ENCODE measurements at regions not wholly inside any gene's neighbourhood (a gene's known extent, or its start where the extent isn't known, plus 50 kb on each side); places are given as distances from the start of the nearest gene placed in this dataset.

GRCh38 chr13:47829690-47830089 lies 171.4 kb downstream of the SUCLA2 start:
- intact Hi-C loops (cut with micrococcal nuclease): no loop called here

GRCh38 chr13:47826471-47826870 lies 174.6 kb downstream of the SUCLA2 start:
- intact Hi-C loops (cut with micrococcal nuclease): no loop called here

DNA sequence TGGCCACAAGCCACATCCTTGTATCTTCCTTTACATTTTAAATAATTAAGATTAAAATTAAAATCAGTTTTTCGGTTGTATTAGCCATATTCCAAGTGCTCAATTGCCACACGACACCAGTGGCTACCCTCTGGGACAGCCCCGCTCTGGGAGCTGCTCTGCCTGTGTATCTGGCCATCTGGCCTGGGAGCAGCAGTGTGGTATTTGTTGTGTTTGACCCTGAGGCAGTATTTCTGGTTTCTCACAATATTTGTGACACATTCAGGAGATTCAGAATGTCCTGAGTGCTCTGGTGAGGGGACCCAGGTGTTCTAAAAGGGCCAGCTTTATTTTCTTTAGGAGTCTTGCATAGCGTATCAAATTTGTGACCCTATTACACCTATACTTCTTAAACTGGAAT lies 179.0 kb downstream of the SUCLA2 start:
- intact Hi-C loops (cut with micrococcal nuclease): no loop called here

- intact Hi-C loops (cut with micrococcal nuclease): no loop called here
Measured at GRCh38 chr13:47816831-47817230, 184.2 kb downstream of the SUCLA2 start.

DNA sequence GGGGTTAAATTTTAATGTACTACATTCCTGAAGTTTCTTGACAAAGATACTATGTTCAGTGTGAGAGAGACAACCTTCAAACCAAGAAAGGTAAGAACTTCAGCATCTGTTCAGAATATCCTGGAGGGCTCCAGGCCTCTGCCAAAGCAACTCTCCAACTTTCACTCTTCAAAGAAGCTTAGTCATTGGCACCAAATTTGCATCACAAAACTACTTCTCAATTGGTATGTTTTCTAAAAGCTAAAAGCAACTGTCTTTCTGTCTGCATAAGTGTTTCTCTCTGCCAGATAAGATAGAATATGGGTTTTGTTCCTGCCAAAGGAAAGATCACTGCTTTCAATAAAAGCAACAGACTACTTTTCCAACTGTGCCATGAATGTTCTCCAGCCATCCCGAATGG lies 187.4 kb downstream of the SUCLA2 start:
- intact Hi-C loops (cut with micrococcal nuclease): no loop called here

GRCh38 chr13:47809411-47809810 lies 191.7 kb downstream of the SUCLA2 start:
- intact Hi-C loops (cut with micrococcal nuclease): no loop called here

DNA sequence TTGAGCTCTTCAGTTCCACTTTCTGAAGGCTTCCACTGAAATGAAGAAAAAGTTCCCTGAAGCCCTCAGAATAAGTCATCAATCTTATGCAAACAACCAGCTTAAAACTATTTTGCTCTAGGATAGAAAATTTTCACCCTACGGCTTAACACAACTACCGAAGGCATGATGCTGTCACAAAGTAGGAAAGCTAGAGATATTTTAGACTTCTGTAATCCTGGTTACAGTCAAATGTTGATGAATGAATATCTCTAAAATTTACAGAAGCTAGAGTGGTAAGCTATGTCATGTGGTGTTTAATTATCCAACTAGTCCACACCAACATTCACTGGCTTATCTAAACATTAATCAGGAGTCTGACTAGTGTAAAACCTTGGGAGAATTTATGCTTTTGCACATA lies 197.9 kb downstream of the SUCLA2 start:
- intact Hi-C loops (cut with micrococcal nuclease): no loop called here

DNA sequence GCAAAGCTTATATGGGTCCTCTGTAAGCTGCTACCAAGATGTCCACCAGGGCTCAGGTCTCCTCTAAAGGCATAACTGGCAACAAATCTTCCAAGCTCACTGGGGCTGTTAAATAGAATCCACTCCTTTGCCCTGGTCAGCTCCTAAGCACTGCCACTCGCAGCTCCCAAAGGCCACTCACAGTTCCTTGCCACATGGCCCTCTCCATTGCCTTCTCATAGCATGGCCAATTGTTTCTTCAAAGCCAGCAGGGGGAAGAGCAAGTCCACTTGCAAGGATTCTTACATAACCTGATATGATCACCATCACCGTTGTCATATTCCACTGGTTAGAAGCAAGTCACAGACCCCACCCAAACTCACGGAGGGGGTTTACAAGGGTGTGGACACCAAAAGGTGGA lies 199.5 kb downstream of the SUCLA2 start:
- intact Hi-C loops (cut with micrococcal nuclease): no loop called here

DNA sequence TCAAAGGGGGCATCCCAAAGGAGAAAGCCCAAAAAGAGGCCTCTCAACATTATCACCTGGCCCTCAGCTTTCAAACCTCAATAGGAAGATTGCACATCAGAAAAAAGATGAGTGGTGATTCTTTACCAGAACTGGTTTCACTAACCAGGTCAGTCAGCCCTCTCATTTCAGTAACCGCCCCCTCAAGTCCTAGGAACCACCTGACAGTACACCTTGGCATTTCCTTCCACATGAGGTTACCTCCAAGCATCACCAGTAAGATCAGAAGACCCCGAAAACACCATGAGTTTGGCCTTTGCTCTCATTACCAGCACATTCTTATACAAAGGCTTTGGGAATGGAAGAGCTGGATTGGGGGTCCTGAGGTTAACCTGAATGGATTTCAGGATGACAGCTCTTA lies 200.5 kb downstream of the SUCLA2 start:
- intact Hi-C loops (cut with micrococcal nuclease): no loop called here

DNA sequence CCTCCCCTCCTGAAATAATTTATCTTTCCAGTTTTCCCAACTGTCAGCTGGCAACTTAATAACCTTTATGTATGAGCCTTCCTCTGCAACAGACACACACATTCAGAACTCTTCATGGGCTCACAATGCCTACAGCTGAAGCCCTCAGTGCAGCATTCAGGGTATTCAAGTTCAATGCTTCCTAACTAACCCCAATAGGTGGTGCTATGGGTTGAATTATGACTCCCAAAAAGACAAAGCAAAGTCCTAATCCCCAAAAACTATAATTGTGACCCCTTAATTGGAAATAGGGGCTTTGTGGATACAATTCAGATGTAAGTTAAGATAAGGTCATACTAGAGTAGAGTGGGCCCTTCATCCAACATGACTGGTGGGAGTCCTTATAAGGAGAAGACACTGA lies 202.2 kb downstream of the SUCLA2 start:
- intact Hi-C loops (cut with micrococcal nuclease): loop anchor here (2.0 to 10.0 kb wide), 3 partner anchors 206 to 434 kb away; partner anchors contain the start of genes ITM2B and SUCLA2

GRCh38 chr13:47798194-47798593 lies 202.9 kb downstream of the SUCLA2 start:
- intact Hi-C loops (cut with micrococcal nuclease): loop anchor here (2.0 to 10.0 kb wide), 3 partner anchors 207 to 435 kb away; partner anchors contain the start of genes ITM2B and SUCLA2

DNA sequence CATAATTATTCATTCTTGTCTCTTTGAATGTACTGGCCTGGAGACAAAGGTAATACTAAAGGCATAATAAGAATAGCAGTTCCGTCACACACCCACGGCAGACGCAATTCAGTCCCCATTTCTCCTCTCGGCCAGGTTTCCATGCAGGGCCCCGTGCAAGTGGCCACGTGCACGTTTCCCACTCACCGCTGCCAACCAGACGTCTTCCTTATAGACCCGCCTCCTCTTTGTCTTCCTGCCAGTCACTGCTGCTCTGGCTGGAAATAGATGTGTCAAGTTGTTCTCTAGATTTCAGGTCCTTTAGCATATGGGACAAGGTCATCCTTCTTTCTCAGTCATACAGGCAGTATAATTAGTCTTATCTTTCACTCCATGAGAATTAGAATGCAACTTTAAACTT lies 204.3 kb downstream of the SUCLA2 start:
- intact Hi-C loops (cut with micrococcal nuclease): loop anchor here (10.0 kb wide), 1 partner anchor 208 kb away; the partner anchor contains the start of gene SUCLA2

DNA sequence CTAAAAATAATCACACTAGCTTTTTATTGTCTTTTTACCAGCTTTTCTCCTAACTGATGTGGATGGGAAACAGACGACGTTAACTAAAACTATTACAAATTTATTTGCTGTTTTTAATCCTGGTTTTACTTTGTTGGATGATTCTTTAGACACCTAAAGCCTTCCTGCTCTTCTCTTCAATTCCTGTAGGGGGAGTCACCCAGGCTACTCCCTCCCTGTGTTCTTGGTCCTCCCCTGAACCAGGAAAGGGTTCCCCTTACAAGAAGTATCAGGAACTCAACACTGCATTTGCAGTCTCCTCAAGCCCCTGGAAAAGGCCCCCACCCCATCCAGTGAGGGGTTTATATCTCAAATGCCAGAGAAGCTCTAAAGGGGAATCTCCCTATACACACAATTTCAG lies 206.1 kb downstream of the SUCLA2 start:
- intact Hi-C loops (cut with micrococcal nuclease): loop anchor here (10.0 kb wide), 1 partner anchor 210 kb away; the partner anchor contains the start of gene SUCLA2

GRCh38 chr13:47790755-47791154 lies 210.3 kb downstream of the SUCLA2 start:
- intact Hi-C loops (cut with micrococcal nuclease): loop anchor here (10.0 kb wide), 1 partner anchor 214 kb away; the partner anchor contains the start of gene SUCLA2

DNA sequence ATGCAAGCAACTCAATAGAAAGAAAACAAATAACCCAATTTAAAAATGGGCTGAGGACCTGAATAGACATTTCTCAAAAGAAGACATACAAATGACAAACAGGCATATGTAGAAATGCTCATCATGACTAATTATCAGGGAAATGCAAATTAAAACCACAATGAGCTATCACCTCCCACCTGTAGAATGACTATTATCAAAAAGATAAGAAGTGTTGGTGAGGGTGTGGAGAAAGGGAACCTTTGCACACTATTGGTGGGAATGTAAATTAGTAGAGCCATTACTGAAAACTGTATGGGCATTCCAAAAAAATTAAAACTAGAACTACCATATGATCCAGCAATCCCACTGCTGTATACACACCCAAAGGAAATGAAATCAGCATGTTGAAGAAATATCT lies 212.2 kb downstream of the SUCLA2 start:
- intact Hi-C loops (cut with micrococcal nuclease): no loop called here

- intact Hi-C loops (cut with micrococcal nuclease): loop anchor here (1.0 kb wide), 4 partner anchors 801 to 1281 kb away; no protein-coding TSS in a partner anchor
Measured at GRCh38 chr13:47774671-47774994, 226.4 kb downstream of the SUCLA2 start.

GRCh38 chr13:47764817-47765216 lies 236.3 kb downstream of the SUCLA2 start:
- intact Hi-C loops (cut with micrococcal nuclease): loop anchor here (5.0 kb wide), 1 partner anchor 1617 kb away; no protein-coding TSS in a partner anchor

- intact Hi-C loops (cut with micrococcal nuclease): no loop called here
Measured at GRCh38 chr13:47757466-47758080, 243.5 kb downstream of the SUCLA2 start.

- intact Hi-C loops (cut with micrococcal nuclease): no loop called here
Measured at GRCh38 chr13:47747901-47748300, 253.2 kb downstream of the SUCLA2 start.

DNA sequence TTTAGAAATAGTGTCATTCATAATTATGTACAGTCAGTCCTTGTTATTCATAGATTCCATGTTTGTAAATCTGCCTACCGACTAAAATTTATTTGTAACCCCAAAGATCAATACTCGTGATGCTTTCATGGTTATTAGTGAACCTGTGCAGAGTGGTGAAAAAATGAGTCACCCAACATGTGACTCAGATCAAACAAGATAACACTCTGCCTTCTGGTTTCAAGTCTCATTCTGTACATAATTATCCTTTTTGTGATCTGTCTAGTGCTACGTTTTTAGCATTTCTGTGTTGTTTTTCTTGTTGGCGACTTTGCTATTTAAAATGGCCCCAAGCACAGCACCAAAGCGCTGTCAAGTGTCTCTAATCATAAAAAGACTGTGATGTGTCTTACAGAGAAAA lies 274.7 kb downstream of the SUCLA2 start:
- intact Hi-C loops (cut with micrococcal nuclease): no loop called here

DNA sequence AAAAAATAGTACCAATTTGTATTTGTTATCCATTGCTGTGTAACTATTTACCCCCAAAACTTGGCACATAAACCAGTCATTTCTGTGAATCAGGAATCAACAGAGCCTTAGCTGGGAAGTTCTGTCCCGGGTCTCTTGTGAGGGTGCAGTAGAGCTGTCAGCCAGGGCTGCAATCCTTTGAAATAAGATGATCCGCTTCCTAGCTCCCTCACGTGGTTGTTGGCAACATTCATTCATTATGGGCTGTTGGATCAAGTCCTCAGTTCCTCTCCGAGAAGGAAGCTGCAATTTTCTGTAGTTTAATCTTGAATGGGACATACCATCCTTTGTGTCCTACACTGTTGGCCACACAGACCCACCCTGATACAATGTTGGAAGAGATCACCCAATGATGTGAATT lies 277.2 kb downstream of the SUCLA2 start:
- intact Hi-C loops (cut with micrococcal nuclease): no loop called here

DNA sequence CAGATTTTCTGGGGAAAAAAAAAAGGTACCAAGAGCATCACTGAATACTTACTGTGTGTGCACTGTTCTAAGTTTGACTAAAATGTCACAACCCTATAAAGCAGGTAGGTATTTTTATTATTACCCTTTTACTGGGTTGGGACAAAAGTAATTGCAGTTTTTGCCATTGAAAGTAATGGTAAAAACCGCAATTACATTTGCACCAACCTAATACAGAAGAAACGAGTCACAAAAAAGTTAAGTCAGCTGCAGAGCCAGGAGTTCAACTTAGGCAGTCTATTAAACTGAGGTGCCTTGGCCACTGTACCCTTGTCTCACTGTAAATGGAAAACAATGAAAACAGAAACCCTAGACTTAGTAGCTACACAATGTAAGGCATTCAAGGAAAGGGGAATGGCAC lies 281.9 kb downstream of the SUCLA2 start:
- intact Hi-C loops (cut with micrococcal nuclease): no loop called here

GRCh38 chr13:47718556-47718955 lies 282.5 kb downstream of the SUCLA2 start:
- intact Hi-C loops (cut with micrococcal nuclease): no loop called here
